GM04503 (cell line): ENCODE measurements at regions not wholly inside any gene's neighbourhood (a gene's known extent, or its start where the extent isn't known, plus 50 kb on each side); places are given as distances from the start of the nearest gene placed in this dataset.
"Not testable (repeated sequence)": the region's sequence is repeated elsewhere in the genome, so short reads cannot be mapped to it uniquely, and the experiment has no call there.

Experiments
- DNase-seq: peaks from one replicate; pipeline ENCODE4 v3.0.0-alpha.2; 2012; ENCODE audit warnings: low read depth

GRCh38 chr2:146579147-146579930, 1265.5 kb upstream of the ACVR2A start:
- no peak for DNase-seq

GRCh38 chr2:146576339-146577111, 1268.3 kb upstream of the ACVR2A start:
- DNase-seq = no peak

DNA sequence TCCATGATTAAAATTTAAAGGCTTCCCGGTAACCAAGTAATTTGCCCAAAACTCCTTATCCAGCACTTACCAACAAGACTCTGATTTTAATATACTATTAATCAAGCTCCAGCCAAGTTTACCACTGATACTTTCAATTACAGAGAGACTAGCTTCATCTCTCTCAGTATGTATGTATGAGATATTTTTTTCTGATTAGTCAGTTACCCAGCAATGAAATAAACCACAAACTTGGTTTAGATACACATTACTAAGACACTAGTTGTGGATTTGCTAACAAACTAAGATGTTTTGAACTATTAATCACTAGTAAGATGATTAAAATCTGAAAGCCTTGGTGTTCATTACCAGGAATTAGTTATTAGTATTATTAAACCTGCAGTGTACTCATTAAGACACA, 1272.2 kb upstream of the ACVR2A start:
- DNase-seq = peak; percentile 10

GRCh38 chr2:146561996-146562395, 1282.8 kb upstream of the ACVR2A start:
- no peak for DNase-seq

DNA sequence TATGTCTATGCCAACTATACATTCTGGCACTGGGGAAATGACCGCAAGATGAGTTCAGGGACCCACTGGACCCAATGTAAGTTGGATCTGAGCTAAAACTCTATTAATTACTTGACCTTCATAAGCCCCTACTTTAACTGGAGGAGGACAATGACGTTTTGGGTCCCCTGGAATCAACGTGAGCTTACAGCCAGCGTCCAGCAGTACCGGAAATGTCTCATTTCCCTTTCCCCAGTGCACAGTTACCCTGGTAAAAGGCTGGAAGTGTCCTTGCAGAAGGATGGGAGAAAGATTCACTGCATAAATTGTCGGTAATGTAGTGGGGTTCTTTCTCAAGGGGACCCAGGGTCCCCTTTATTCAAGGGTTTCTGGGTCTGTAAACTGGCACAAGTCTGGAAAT, 1297.6 kb upstream of the ACVR2A start:
- DNase-seq = no peak

- DNase-seq = no peak
These were observed 1300.1 kb upstream of the ACVR2A start for GRCh38 chr2:146544701-146545100.

DNA sequence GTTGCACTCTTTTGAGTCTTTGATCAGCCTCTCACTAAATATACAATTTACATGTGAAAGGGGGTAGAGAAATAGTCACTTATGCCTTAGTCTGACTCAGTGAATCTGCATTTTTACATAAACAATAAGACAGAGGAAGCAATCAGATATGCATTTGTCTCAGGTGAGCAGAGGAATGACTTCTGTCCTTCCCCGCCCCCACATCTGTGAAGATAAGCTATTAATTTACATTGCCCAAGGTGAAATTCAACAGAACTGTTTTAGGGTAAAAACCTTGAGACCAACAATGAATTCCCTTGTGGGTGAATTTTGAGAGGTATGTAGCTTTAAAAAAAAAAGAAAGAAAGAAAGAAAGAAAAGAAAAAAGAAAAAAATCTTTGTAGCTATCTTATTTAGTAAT, 1302.9 kb upstream of the ACVR2A start:
- DNase-seq = no peak

- DNase-seq = no peak
These were observed 1304.4 kb upstream of the ACVR2A start for GRCh38 chr2:146540271-146540932.

DNA sequence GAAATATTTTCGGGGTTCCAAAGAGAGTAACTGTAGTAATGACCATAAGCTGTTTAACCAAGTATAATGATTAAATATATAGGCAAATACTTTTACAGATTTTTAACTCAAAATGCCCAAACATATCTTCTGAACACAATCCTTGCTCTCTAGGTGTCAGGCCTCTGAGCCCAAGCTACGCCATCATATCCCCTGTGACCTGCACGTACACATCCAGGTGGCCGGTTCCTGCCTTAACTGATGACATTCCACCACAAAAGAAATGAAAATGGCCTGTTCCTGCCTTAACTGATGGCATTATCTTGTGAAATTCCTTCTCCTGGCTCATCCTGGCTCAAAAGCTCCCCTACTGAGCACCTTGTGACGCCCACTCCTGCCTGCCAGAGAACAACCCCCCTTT, 1305.1 kb upstream of the ACVR2A start:
- not testable (repeated sequence) for DNase-seq

DNA sequence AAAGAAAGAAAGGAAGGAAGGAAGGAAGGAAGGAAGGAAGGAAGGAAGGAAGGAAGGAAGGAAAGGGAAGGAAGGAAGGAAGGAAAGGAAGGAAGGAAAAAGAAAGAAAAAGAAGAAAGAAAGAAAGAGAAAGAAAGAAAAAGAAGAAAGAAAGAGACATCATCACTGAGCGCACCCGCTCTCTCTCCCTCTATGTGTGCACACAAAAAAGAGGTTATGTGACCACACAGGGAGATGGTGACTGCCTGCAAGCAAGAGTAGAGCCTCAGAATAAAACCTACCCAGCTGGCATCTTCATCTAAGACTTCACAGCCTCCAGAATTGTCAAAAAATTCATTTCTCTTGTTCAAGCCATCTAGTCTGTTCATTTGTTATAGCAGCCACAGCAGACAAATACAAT, 1307.4 kb upstream of the ACVR2A start:
- DNase-seq = no peak

- DNase-seq = no peak
These were observed 1312.2 kb upstream of the ACVR2A start for GRCh38 chr2:146532509-146533147.

GRCh38 chr2:146532009-146532408, 1312.8 kb upstream of the ACVR2A start:
- DNase-seq = no peak

DNA sequence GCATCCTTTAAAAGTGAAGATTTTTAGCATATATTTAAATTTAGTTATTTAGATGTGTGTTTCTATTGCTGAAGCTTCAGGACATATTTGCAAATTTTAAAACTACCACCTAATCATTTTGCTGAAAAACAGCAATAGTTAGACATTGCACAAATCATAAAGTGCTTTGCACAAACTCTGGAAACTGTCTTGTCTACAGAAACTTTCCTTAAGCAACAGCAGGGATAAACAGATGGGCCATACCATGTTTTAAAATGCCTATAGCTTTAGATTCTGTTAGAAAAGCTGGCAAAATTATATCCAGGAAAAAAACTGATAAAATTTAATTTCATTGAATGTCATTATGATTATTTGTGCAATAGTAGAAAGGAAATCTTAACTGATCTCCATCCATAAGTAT, 1313.9 kb upstream of the ACVR2A start:
- DNase-seq = no peak

DNA sequence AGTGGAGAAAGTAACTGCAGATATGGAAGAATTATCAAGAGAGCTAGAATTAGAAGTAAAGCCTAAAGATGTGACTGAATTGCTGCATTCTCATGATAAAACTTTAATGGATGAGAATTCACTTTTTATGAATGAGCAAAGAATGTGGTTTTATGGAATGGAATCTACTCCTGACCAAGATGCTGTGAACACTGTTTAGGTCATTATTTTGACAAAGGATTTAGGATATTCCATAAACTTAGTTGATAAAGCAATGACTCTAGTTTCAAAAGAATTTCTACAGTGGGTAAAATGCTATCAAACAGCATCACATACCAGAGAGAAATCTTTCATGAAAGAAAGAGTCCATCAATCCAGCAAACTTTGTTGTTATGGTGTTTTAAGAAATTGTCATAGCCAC, 1317.7 kb upstream of the ACVR2A start:
- DNase-seq = peak; percentile 16

DNA sequence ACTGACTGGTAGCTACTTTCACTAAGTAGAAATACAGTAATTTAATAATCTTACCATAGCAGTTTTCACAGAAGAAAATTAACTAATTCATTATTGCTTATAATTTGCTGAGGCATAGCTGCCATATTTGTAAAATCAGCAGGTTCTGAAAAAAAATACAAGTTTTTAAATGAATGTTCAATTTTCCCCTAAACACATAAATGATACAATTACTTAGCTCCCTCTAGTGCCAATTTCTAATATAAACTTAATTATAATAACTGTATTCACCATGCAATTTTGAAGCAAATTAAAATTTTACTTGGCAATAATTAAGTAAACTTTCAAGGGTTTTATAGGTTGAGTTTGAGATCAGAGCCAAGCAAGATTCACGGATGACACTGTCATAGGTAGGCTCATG, 1321.6 kb upstream of the ACVR2A start:
- no peak for DNase-seq

GRCh38 chr2:146506851-146507250, 1338.0 kb upstream of the ACVR2A start:
- no peak for DNase-seq

GRCh38 chr2:146503366-146503765, 1341.5 kb upstream of the ACVR2A start:
- DNase-seq = no peak

- DNase-seq = no peak
These were observed 1348.6 kb upstream of the ACVR2A start for GRCh38 chr2:146496248-146496647.

- DNase-seq = no peak
These were observed 1355.4 kb upstream of the ACVR2A start for GRCh38 chr2:146489386-146489785.

GRCh38 chr2:146481629-146482028, 1363.2 kb upstream of the ACVR2A start:
- DNase-seq = no peak

DNA sequence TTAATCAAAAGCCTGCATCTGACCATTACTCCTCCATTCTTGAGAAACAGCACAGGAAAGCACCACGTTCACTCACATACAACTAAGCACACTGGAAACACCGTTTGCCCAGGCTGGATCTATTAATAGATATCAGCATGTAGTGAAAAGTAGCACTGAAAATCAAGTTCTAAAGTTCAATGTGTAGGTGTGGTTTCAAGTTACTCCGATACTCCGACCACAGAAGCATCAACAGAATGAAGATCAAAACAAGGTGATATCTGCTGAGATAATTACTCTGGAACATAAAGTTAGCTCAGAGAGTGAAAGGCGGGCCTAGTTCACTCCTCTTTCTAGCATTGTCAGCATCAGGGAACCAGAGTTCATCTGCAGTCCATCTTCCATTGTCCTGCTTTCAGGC, 1367.4 kb upstream of the ACVR2A start:
- no peak for DNase-seq

DNA sequence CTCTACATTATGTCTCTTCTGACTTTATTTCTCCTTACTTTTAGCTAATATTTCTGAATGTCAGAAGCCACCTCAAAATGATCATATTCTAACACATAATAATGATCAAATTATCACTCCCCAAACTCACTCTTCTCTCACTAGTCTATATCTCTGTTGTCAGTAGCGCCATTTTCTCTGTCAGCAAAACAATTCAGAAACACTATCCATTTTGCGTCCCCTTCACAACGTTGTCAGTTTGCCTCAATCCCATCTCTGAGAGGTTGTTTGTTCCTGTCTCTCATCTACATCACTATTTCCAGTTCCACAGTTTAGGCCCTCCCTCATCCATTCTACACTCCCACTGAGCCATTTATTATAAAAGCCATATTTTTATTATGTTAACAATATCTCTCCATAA, 1376.3 kb upstream of the ACVR2A start:
- no peak for DNase-seq

- DNase-seq = no peak
These were observed 1377.4 kb upstream of the ACVR2A start for GRCh38 chr2:146467425-146467824.
